HG03521 (cell line): ENCODE measurements at regions not wholly inside any gene's neighbourhood (a gene's known extent, or its start where the extent isn't known, plus 50 kb on each side); places are given as distances from the start of the nearest gene placed in this dataset.
"Not testable (repeated sequence)": the region's sequence is repeated elsewhere in the genome, so short reads cannot be mapped to it uniquely, and the experiment has no call there.

Experiments
- ATAC-seq: cut with Tn5 transposase; IDR thresholded peaks from one replicate; pipeline ENCODE4 v1.9.1; 2021; ENCODE audit warnings: mild to moderate bottlenecking, moderate library complexity; ENCODE audit not compliant: unreplicated experiment

- no peak for ATAC-seq
These were observed 54.3 kb upstream of the ZNF469 start for GRCh38 chr16:88328313-88328980.

- no peak for ATAC-seq
These were observed 52.7 kb upstream of the ZNF469 start for GRCh38 chr16:88329726-88330700.

- ATAC-seq: no peak
These were observed 51.5 kb upstream of the ZNF469 start for GRCh38 chr16:88330971-88331890.

GRCh38 chr16:88331989-88332920, 50.5 kb upstream of the ZNF469 start:
- no peak for ATAC-seq

GRCh38 chr16:88332921-88333825, 49.6 kb upstream of the ZNF469 start:
- not testable (repeated sequence) for ATAC-seq
